H1 (cell line): ENCODE measurements at regions not wholly inside any gene's neighbourhood (a gene's known extent, or its start where the extent isn't known, plus 50 kb on each side); places are given as distances from the start of the nearest gene placed in this dataset.

Experiments
- ATF3 ChIP-seq: IDR thresholded peaks from 2 replicates; pipeline ENCODE4 v1.6.1; 2011; ENCODE audit warnings: low read depth, mild to moderate bottlenecking, low read length; ENCODE audit not compliant: insufficient read depth
- CBX8 ChIP-seq: fragments of 300-800, 300-1000 bp; sonication (generic); IDR thresholded peaks from 2 replicates; pipeline ENCODE4 v1.7.1; 2016; ENCODE audit warnings: low read depth, low read length, borderline replicate concordance
- CHD7 ChIP-seq: fragments of 300-600 bp; sonication (generic); IDR thresholded peaks from 2 replicates; pipeline ENCODE4 v1.7.1; 2012; ENCODE audit warnings: low read length, moderate library complexity, mild to moderate bottlenecking, inconsistent platforms; ENCODE audit not compliant: insufficient replicate concordance
- RNF2 ChIP-seq: fragments of 200-900, 300-1000 bp; sonication (generic); IDR thresholded peaks from 2 replicates; pipeline ENCODE4 v1.7.1; 2016; ENCODE audit warnings: borderline replicate concordance, low read depth, mild to moderate bottlenecking, antibody characterized with exemption, low read length; ENCODE audit not compliant: poor library complexity, severe bottlenecking; ENCODE audit errors: missing control alignments
- SIRT6 ChIP-seq: IDR thresholded peaks from one replicate; pipeline ENCODE4 v1.7.1; 2012; ENCODE audit warnings: low read length, inconsistent platforms

GRCh38 chr3:96201463-96201862, 612.9 kb upstream of the EPHA6 start (continued):
- TF ChIP-seq CHD7 (no peak), RNF2 (no peak), ATF3 (no peak), CBX8 (no peak), SIRT6 (no peak)
